Right lobe of liver (tissue), 4 donors: ENCODE measurements at regions not wholly inside any gene's neighbourhood (a gene's known extent, or its start where the extent isn't known, plus 50 kb on each side); places are given as distances from the start of the nearest gene placed in this dataset.

ENCODE experiments used
- CTCF ChIP-seq, 4 donors: fragments of 200-600 bp in 3 of 4; fragments of 450-650 bp in 1 of 4; IDR thresholded peaks; one replicate each; pipeline versions ENCODE4 v1.5.1 to v1.8.0; 2016 to 2022; ENCODE audit warnings: antibody characterized with exemption in 4 of 4, mild to moderate bottlenecking in 2 of 4
- POLR2A ChIP-seq: fragments of 450-650 bp; IDR thresholded peaks from one replicate; pipeline ENCODE4 v1.6.1; 2017; ENCODE audit warnings: antibody characterized with exemption, mild to moderate bottlenecking
- donor health status: DM: no; HTN: no; CAD: no.
- donor health status: DM: no; HTN: no; CAD: no.
- donor health status: DM: no; HTN: yes; CAD: no.

DNA sequence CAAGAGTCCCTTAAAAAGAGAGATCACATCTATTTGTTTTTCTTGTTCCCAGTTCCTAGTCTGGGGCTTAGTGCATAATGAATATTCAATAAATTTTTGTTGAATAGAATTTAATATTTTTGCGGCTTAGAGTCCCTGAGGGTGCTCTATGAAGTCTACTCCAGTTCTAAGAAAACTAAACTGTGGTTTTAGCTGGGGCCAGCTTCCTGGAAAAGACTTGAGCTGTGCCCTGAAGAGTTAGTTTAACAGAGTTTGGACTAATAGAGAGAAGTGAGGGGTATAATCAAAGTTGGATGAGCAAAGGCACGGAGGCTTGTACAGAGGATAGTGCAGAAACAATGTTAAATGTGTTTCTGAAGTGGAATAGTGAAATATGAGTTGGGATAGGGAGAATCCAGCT is 168.9 kb downstream of the FASLG start:
- TF ChIP-seq CTCF (IDR thresholded peaks at IDR 0.05), result no peak
- TF ChIP-seq POLR2A, result no peak
